ENCODE measurements at regions not wholly inside any gene's neighbourhood (a gene's known extent, or its start where the extent isn't known, plus 50 kb on each side); places are given as distances from the start of the nearest gene placed in this dataset.
A peak's percentile ranks its signal among the peaks of the same experiment; 100 is the strongest.
"Not testable (repeated sequence)": the region's sequence is repeated elsewhere in the genome, so short reads cannot be mapped to it uniquely, and the experiment has no call there.

- peak; percentile 89 for DNase-seq
Measured at GRCh38 chr1:234915924-234916675, 212.5 kb downstream of the TOMM20 start.

- no peak for DNase-seq
Measured at GRCh38 chr1:234914606-234915290, 213.9 kb downstream of the TOMM20 start.

GRCh38 chr1:234913771-234914170, 214.9 kb downstream of the TOMM20 start:
- no peak for DNase-seq

- DNase-seq, result no peak
Measured at GRCh38 chr1:234913278-234913649, 215.4 kb downstream of the TOMM20 start.

GRCh38 chr1:234912548-234913277, 215.9 kb downstream of the TOMM20 start:
- no peak for DNase-seq

GRCh38 chr1:234911787-234912186, 216.8 kb downstream of the TOMM20 start:
- DNase-seq, result no peak

GRCh38 chr1:234911136-234911535, 217.5 kb downstream of the TOMM20 start:
- not testable (repeated sequence) for DNase-seq

GRCh38 chr1:234909851-234910250, 218.8 kb downstream of the TOMM20 start:
- DNase-seq, result no peak

- DNase-seq, result no peak
Measured at GRCh38 chr1:234909307-234909810, 219.3 kb downstream of the TOMM20 start.

GRCh38 chr1:234908571-234908970, 220.1 kb downstream of the TOMM20 start:
- no peak for DNase-seq

- DNase-seq, result no peak
Measured at GRCh38 chr1:234907940-234908405, 220.7 kb downstream of the TOMM20 start.

GRCh38 chr1:234907208-234907939, 221.3 kb downstream of the TOMM20 start:
- no peak for DNase-seq

GRCh38 chr1:234906654-234907053, 222.0 kb downstream of the TOMM20 start:
- DNase-seq, result no peak

- no peak for DNase-seq
Measured at GRCh38 chr1:234902774-234903547, 225.7 kb downstream of the TOMM20 start.

GRCh38 chr1:234901491-234902049, 227.1 kb downstream of the TOMM20 start:
- no peak for DNase-seq

- DNase-seq, result no peak
Measured at GRCh38 chr1:234900595-234900994, 228.0 kb downstream of the TOMM20 start.

- DNase-seq, result no peak
Measured at GRCh38 chr1:234899730-234900072, 228.9 kb downstream of the TOMM20 start.

- no peak for DNase-seq
Measured at GRCh38 chr1:234899041-234899729, 229.5 kb downstream of the TOMM20 start.

- no peak for DNase-seq
Measured at GRCh38 chr1:234898455-234899033, 230.1 kb downstream of the TOMM20 start.

GRCh38 chr1:234897754-234898454, 230.7 kb downstream of the TOMM20 start:
- DNase-seq, result no peak

Data from SHP77 treated with DMSO at 0.1 percent for 48 hours (cell line).